ENCODE measurements at regions not wholly inside any gene's neighbourhood (a gene's known extent, or its start where the extent isn't known, plus 50 kb on each side); places are given as distances from the start of the nearest gene placed in this dataset.

DNA sequence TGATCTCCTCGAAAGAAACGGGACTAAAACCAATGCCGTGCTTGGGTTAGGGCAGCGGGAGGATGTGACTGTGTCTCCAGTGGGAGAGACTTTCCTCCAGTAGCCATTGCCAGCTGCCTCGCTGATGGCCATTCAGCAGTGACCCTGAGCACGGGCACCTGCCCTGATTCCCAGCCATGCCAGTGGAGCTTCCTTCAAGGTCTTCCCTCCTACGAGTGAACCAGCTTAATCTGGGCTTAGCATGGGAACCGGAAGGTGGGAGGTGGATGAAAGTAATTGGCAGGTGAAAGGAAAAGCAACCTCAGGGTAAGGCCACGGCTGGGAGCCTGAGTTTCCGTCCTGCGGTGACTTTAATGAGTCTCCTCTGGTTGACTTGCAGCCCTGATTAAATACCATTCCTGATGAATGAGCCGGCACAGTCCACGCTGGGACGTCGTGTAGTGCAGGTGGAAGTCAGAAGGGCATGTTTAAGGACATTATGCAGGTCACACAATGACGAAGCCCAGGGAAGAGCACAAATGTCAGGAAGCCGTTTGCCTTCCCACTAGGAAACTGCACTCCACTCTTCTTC lies 813.5 kb downstream of the QKI start:
- TF ChIP-seq, protein P1, sequence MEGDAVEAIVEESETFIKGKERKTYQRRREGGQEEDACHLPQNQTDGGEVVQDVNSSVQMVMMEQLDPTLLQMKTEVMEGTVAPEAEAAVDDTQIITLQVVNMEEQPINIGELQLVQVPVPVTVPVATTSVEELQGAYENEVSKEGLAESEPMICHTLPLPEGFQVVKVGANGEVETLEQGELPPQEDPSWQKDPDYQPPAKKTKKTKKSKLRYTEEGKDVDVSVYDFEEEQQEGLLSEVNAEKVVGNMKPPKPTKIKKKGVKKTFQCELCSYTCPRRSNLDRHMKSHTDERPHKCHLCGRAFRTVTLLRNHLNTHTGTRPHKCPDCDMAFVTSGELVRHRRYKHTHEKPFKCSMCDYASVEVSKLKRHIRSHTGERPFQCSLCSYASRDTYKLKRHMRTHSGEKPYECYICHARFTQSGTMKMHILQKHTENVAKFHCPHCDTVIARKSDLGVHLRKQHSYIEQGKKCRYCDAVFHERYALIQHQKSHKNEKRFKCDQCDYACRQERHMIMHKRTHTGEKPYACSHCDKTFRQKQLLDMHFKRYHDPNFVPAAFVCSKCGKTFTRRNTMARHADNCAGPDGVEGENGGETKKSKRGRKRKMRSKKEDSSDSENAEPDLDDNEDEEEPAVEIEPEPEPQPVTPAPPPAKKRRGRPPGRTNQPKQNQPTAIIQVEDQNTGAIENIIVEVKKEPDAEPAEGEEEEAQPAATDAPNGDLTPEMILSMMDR (IDR thresholded peaks at IDR 0.05): no peak
- no peak for TF ChIP-seq POLR2AphosphoS5 (IDR thresholded peaks at IDR 0.05)
